Mucosa of gallbladder (tissue), 1 donor: ENCODE measurements at regions not wholly inside any gene's neighbourhood (a gene's known extent, or its start where the extent isn't known, plus 50 kb on each side); places are given as distances from the start of the nearest gene placed in this dataset.

Experiments used
- DNase-seq: peaks from one replicate; pipeline ENCODE4 v3.0.0-alpha.2; 2020; ENCODE audit warnings: low spot score
- donor health status: DM: no; HTN: no; CAD: no.

- no peak for DNase-seq
Measured at GRCh38 chr2:4255491-4255890, 552.1 kb downstream of the DCDC2C start.

GRCh38 chr2:4256351-4256750 lies 553.0 kb downstream of the DCDC2C start:
- no peak for DNase-seq

- DNase-seq: no peak
Measured at GRCh38 chr2:4258563-4258962, 555.2 kb downstream of the DCDC2C start.

- DNase-seq: no peak
Measured at GRCh38 chr2:4265936-4266335, 562.6 kb downstream of the DCDC2C start.

GRCh38 chr2:4269885-4270284 lies 566.5 kb downstream of the DCDC2C start:
- DNase-seq: no peak

- no peak for DNase-seq
Measured at GRCh38 chr2:4272261-4272858, 569.0 kb downstream of the DCDC2C start.

- no peak for DNase-seq
Measured at GRCh38 chr2:4278392-4278791, 575.0 kb downstream of the DCDC2C start.

GRCh38 chr2:4279431-4279830 lies 576.1 kb downstream of the DCDC2C start:
- no peak for DNase-seq

- DNase-seq: no peak
Measured at GRCh38 chr2:4291430-4291829, 588.1 kb downstream of the DCDC2C start.

GRCh38 chr2:4295680-4296079 lies 592.3 kb downstream of the DCDC2C start:
- no peak for DNase-seq

GRCh38 chr2:4300616-4301015 lies 597.2 kb downstream of the DCDC2C start:
- DNase-seq: no peak

GRCh38 chr2:4324531-4324930 lies 621.2 kb downstream of the DCDC2C start:
- no peak for DNase-seq

- no peak for DNase-seq
Measured at GRCh38 chr2:4336864-4337263, 633.5 kb downstream of the DCDC2C start.

- no peak for DNase-seq
Measured at GRCh38 chr2:4338345-4338744, 635.0 kb downstream of the DCDC2C start.

GRCh38 chr2:4340536-4340935 lies 637.2 kb downstream of the DCDC2C start:
- no peak for DNase-seq

GRCh38 chr2:4346628-4347027 lies 643.3 kb downstream of the DCDC2C start:
- no peak for DNase-seq

- DNase-seq: no peak
Measured at GRCh38 chr2:4353668-4354067, 650.3 kb downstream of the DCDC2C start.

- DNase-seq: no peak
Measured at GRCh38 chr2:4354164-4354563, 650.8 kb downstream of the DCDC2C start.

- DNase-seq: no peak
Measured at GRCh38 chr2:4354678-4355077, 651.3 kb downstream of the DCDC2C start.

GRCh38 chr2:4356109-4356508 lies 652.7 kb downstream of the DCDC2C start:
- DNase-seq: no peak

- no peak for DNase-seq
Measured at GRCh38 chr2:4356541-4356940, 653.2 kb downstream of the DCDC2C start.

GRCh38 chr2:4357121-4357520 lies 653.7 kb downstream of the DCDC2C start:
- no peak for DNase-seq

- DNase-seq: no peak
Measured at GRCh38 chr2:4358837-4359236, 655.5 kb downstream of the DCDC2C start.

GRCh38 chr2:4368907-4369306 lies 665.5 kb downstream of the DCDC2C start:
- no peak for DNase-seq
